Activated naive CD4-positive, alpha-beta T cell treated with anti-CD3 and anti-CD28 coated beads, Interleukin-2, amount 10 ng/mL, durations not matched to agents 7 days and 5 days (primary cell): ENCODE measurements at regions not wholly inside any gene's neighbourhood (a gene's known extent, or its start where the extent isn't known, plus 50 kb on each side); places are given as distances from the start of the nearest gene placed in this dataset.

ENCODE experiments used
- CTCF ChIA-PET: fragments of 350-600 bp; sonication (Branson Sonifier 250); formaldehyde crosslinking; loops from one replicate; lab custom pipeline; 2021; ENCODE audit warnings: antibody characterized with exemption; lab: Charles Lee
- DNase-seq: peaks from one replicate; pipeline ENCODE4 v3.0.0-alpha.2; 2020
- H3K27ac Mint-ChIP-seq: one replicate; pipeline ENCODE4 v1.8.0; 2021; ENCODE audit warnings: mild to moderate bottlenecking, moderate library complexity, mixed read lengths
- H3K27me3 Mint-ChIP-seq: one replicate; pipeline ENCODE4 v1.8.0; 2021; ENCODE audit warnings: mild to moderate bottlenecking, mixed read lengths
- H3K36me3 Mint-ChIP-seq: one replicate; pipeline ENCODE4 v1.8.0; 2021; ENCODE audit warnings: mixed read lengths
- H3K4me1 Mint-ChIP-seq: one replicate; pipeline ENCODE4 v1.8.0; 2021; ENCODE audit warnings: mixed read lengths
- H3K4me3 Mint-ChIP-seq: one replicate; pipeline ENCODE4 v1.8.0; 2021; ENCODE audit warnings: mild to moderate bottlenecking, moderate library complexity, mixed read lengths
- H3K9me3 Mint-ChIP-seq: one replicate; pipeline ENCODE4 v1.8.0; 2021; ENCODE audit warnings: mixed read lengths

DNA sequence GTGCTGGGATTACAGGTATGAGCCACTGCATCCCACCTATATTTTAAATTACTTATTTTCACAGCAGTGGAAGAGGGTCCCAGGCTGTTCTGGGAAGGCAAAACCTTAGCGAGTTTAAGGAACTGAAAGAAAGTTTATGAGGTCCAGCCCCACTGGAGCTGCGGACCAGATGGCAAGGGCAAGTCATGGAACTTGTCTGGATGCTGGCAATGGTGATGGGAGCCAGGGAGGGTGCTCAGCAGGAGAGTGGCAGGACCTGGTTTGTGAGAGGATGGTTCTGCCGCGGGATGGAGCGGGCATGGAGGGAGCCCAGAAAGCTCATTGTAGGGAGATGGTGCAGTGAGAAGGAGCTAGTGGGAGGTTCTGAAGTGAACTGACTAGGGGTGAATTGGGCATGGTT is 50.6 kb upstream of the SLC45A1 start:
- H3K27me3 Mint-ChIP-seq, result peaks cover 45% of the 10 kb centered on the region
- CTCF ChIA-PET, result no interaction called here

DNA sequence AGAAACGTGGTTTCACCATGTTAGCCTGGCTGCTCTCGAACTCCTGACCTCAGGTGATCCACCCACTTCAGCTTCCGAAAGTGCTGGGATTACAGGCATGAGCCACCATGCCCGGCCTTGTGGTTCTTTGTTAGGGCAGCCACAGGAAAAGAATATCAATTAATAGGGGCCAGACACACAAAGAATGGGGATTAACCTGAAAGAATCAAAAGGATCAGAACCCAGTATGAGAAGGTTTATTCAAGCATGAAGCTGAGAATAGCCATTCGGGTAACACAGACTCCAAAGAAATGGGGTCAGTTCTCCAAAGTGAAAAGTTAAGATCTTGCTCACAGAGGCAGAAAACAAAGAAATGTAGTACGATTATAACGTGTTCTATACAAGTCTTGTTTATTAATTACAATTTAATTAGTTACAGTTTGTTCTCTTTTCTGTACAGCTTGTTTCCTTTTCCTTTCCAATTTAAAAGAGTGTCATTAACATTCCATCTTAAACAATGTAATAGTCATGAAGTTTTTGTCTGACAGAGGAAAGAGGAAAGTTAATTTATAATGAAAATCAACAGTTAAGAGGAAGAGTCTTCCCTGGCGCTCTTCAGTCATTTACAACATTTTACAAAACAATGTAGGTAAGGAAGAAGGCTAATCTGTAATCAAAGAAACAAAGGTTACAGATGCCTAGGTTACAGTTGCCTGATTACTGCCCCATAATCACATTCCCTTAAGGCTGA is 51.3 kb upstream of the SLC45A1 start:
- Mint-ChIP-seq H3K27ac (no peak overlapping the region), H3K4me3 (no peak overlapping the region), H3K9me3 (no peaks in the 10 kb centered on the region), H3K36me3 (no peaks in the 10 kb centered on the region), H3K4me1 (no peaks in the 10 kb centered on the region), H3K27me3 (peaks cover 40% of the 10 kb centered on the region)
- no peak for DNase-seq
- CTCF ChIA-PET, result no interaction called here

More for the DNA sequence above, 50.6 kb upstream of the SLC45A1 start:
- Mint-ChIP-seq H3K9me3 (no peaks in the 10 kb centered on the region), H3K4me1 (no peaks in the 10 kb centered on the region), H3K4me3 (no peak overlapping the region), H3K27ac (no peak overlapping the region), H3K36me3 (no peaks in the 10 kb centered on the region)
- no peak for DNase-seq

DNA sequence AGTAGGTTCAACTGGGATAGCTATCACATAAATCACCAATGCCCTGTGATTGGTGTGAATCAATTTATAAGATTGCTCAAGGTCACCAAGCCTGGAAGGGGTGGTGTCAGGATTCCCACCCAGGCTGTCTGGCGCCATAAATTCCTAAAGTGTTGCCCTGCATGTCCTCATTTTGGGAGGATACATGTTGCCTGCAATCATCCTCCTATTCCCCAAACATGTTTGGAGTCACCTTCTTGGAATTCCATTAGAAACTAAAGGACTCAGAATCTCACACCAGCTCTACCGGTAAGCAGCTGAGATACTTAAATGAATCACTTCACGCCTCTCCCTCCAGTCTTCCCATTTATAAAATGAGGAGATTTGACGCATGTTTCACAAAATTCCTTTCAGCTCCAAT is 54.1 kb upstream of the SLC45A1 start:
- H3K27ac Mint-ChIP-seq, result no peak overlapping the region
- no peaks in the 10 kb centered on the region for H3K36me3 Mint-ChIP-seq
- no peak overlapping the region for H3K4me3 Mint-ChIP-seq
- no peaks in the 10 kb centered on the region for H3K4me1 Mint-ChIP-seq
- CTCF ChIA-PET, result interaction anchor here (1.2 kb wide), 1 partner anchor 50 kb away, joined by 5 read pairs; no protein-coding TSS in a partner anchor
- no peaks in the 10 kb centered on the region for H3K9me3 Mint-ChIP-seq
- DNase-seq, result no peak
- peaks cover 24% of the 10 kb centered on the region for H3K27me3 Mint-ChIP-seq

DNA sequence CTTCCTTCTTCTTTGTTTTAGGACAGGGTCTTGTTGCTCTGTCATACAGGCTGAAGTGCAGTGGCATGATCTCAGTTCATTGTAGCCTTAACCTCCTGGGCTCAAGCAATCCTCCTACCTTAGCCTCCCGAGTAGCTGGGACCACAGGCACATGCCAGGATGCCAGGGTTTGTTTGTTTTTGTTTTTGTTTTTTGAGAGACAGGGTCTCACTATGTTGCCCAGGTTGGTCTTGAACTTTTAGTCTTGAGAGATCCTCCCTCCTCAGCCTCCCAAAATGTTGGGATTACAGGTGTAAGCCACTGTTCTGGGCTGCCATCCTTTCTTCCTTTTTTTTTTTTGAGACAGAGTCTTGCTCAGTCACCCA is 56.5 kb upstream of the SLC45A1 start:
- no peaks in the 10 kb centered on the region for H3K4me1 Mint-ChIP-seq
- H3K27me3 Mint-ChIP-seq, result peaks cover 28% of the 10 kb centered on the region
- H3K4me3 Mint-ChIP-seq, result no peak overlapping the region
- no peaks in the 10 kb centered on the region for H3K36me3 Mint-ChIP-seq
- no peak for DNase-seq
- CTCF ChIA-PET, result no interaction called here
- no peak overlapping the region for H3K27ac Mint-ChIP-seq
- H3K9me3 Mint-ChIP-seq, result no peaks in the 10 kb centered on the region

DNA sequence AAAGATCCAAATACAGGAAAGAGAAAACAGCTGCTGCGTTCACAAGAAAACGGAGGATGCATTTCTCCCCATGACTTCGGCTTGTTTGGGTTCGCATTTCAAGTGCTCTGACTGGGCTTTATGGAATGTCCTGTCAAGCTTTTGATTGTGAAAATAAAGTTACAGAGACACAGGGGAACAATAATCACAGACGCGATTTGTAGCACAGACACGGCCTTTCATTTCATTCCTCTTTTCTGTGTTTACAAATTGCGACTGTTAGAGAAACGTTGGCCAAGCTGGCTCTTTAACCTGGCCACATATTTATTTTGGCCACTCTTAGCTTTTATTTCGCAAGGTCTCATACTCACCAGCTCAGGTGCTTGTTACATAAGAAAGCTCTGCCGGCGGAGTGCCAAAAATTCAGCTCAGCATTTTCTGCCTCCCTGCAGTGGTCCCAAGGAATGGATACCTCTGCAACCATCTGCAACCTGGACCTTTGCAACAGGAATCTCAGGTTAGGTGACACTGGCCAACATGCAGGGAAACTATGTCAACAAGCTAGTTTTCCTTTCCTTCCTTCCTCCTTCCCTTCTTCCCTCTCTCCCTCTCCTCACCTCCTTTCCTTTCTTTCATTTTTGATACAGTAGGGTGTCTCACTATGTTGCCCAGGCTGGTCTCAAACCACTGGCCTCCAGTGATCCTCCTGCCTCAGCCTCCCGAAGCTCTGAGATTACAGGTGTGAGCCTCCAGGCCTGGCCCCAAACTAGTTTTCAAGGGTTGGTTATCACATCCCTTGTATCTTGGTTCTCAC is 58.2 kb upstream of the SLC45A1 start:
- H3K4me1 Mint-ChIP-seq, result no peaks in the 10 kb centered on the region
- no peak for DNase-seq
- H3K27me3 Mint-ChIP-seq, result peaks cover 22% of the 10 kb centered on the region
- no peaks in the 10 kb centered on the region for H3K36me3 Mint-ChIP-seq
- CTCF ChIA-PET, result interaction anchor here (0.8 kb wide), 1 partner anchor 89 kb away, joined by 3 read pairs; no protein-coding TSS in a partner anchor
- H3K9me3 Mint-ChIP-seq, result no peaks in the 10 kb centered on the region
- H3K27ac Mint-ChIP-seq, result peak overlapping the region; percentile 2
- no peak overlapping the region for H3K4me3 Mint-ChIP-seq

DNA sequence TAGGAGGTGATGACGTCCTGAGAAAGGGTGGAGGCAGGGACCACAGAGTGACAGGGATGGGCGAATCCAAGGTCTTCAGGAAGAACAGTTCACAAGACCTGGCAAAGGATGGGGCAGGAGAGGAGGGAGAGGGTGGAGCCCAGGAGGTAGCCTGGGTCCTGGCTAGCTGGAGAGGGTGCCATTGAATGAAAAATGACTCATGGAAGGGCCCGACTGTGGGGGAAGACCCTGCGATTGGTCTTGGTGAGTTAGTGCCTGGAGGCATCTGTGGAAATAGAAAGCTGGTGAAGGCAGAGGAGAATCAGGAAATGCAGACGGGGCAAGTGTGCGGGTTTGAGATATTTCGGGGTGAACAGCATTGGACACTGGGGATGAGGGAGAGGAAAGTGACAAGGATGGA is 60.3 kb upstream of the SLC45A1 start:
- Mint-ChIP-seq H3K4me3 (no peak overlapping the region), H3K36me3 (no peaks in the 10 kb centered on the region), H3K27ac (no peak overlapping the region), H3K9me3 (no peaks in the 10 kb centered on the region), H3K4me1 (peaks cover 3% of the 10 kb centered on the region), H3K27me3 (peaks cover 22% of the 10 kb centered on the region)
- CTCF ChIA-PET, result no interaction called here
- no peak for DNase-seq

DNA sequence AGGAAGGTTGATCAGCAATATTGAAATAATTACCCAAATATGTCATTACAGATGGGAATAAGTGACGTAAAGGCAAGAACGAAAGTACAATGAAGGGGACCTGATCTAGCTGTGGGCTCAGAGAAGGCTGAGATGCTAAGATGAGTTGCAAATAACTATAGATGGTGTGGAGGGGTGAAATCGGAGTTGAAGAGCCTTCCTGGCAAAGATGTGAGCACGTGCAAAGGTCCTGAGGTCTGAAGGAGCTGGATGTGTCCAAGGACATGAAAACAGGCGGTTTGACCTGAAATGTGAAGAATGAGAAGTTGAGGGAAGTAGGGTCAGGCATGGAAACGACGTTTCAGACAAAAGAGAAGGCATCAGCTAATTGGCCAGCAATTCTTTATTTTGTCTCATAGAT is 61.6 kb upstream of the SLC45A1 start:
- Mint-ChIP-seq H3K27me3 (peaks cover 23% of the 10 kb centered on the region), H3K9me3 (no peaks in the 10 kb centered on the region), H3K27ac (no peak overlapping the region), H3K36me3 (no peaks in the 10 kb centered on the region), H3K4me1 (peaks cover 4% of the 10 kb centered on the region), H3K4me3 (no peak overlapping the region)
- no peak for DNase-seq
- CTCF ChIA-PET, result no interaction called here

DNA sequence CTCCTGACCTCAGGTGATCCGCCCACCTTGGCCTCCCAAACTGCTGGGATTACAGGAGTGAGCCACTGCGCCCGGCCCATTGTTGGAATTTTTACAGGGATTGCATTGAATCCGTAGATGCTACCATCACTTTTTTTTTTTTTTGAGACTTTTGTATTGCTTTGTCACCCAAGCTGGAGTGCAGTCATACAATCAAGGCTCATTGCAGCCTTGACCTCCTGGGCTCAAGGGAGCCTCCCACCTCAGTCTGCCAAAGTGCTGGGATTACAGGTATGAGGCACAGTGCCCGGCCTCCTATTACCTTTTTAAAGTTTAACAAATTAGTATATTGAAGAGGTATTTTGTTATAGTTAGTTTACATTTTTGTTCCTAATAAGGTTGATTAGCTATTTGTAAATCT is 62.2 kb upstream of the SLC45A1 start:
- Mint-ChIP-seq H3K27ac (no peak overlapping the region), H3K27me3 (peaks cover 28% of the 10 kb centered on the region), H3K36me3 (no peaks in the 10 kb centered on the region), H3K4me3 (no peak overlapping the region), H3K9me3 (no peaks in the 10 kb centered on the region), H3K4me1 (peaks cover 4% of the 10 kb centered on the region)
- DNase-seq, result no peak
- CTCF ChIA-PET, result no interaction called here

DNA sequence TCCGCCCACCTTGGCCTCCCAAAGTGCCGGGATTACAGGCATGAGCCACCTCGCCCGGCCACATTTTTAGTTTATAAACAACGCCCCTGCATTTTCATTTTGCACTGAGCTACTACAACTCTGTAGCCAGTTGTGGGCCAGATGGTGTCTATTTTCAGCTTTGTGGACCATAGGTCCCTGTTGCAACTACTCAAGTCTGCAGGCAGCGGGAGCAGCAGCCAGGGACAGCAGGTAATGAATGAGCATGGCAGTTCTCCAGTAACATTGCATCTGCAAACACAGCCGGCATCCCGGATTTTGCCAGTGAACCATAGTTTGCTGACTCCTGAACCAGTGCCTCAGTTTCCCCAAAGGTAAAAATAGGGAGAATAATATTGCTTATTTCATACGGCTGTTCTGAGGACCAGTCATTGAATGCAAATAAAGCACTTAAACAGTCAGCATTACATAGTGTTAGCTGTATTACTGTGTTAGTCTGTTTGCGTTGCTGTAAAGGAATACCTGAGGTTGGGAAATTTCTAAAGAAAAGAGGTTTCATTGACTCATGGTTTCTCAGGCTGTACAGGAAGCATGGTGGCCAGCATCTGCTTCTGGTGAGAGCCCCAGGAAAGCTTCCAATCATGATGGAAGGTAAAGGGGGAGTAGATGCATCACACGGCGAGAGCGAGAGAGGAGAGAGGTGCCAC is 65.5 kb upstream of the SLC45A1 start:
- peaks cover 12% of the 10 kb centered on the region for H3K4me1 Mint-ChIP-seq
- no peak overlapping the region for H3K27ac Mint-ChIP-seq
- H3K36me3 Mint-ChIP-seq, result no peaks in the 10 kb centered on the region
- no peak overlapping the region for H3K4me3 Mint-ChIP-seq
- no peaks in the 10 kb centered on the region for H3K9me3 Mint-ChIP-seq
- peaks cover 23% of the 10 kb centered on the region for H3K27me3 Mint-ChIP-seq
- DNase-seq, result no peak
- CTCF ChIA-PET, result no interaction called here

DNA sequence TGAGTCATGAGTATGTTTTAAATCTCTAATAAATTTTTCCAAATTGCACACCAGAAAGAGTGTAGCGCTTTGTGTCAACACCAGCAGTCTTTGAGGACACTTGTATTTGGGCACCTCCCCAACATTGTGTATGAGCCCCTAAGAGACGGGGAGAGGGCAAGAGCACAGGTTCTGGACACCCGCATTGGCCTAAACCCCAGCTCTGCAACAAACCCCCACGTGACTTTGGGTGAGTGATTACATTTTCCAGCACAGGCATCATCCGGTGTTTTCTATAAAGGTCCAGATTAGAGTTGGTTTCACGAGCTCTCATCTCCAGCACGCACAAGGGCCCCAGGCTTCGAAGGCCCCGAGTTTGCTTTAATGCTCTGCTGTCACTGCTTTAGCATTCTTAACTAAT is 66.3 kb upstream of the SLC45A1 start:
- no peaks in the 10 kb centered on the region for H3K36me3 Mint-ChIP-seq
- CTCF ChIA-PET, result interaction anchor here (1.4 kb wide), 1 partner anchor 236 kb away, joined by 3 read pairs; no protein-coding TSS in a partner anchor
- no peaks in the 10 kb centered on the region for H3K9me3 Mint-ChIP-seq
- H3K27ac Mint-ChIP-seq, result no peak overlapping the region
- H3K27me3 Mint-ChIP-seq, result peaks cover 23% of the 10 kb centered on the region
- DNase-seq, result no peak
- H3K4me1 Mint-ChIP-seq, result peaks cover 12% of the 10 kb centered on the region
- no peak overlapping the region for H3K4me3 Mint-ChIP-seq

DNA sequence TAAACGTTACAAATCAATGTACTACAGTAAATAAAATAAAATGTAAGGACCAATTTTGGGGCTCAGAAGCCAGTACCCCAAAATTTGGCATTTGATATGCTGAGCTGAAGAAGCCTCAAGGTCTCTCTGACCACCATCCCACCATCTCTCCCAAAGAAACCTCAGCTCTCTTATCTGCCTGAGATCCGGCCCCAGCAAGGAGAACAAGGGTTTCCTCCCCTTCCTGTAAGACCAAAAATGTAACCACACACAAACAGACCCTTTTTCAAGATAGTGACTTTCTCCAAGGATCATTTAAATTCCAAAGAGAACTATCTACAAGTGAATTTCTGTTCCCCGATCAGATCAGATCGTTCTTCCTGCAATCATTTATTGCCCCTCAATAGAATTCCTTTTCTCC is 68.1 kb upstream of the SLC45A1 start:
- peaks cover 24% of the 10 kb centered on the region for H3K27me3 Mint-ChIP-seq
- H3K36me3 Mint-ChIP-seq, result no peaks in the 10 kb centered on the region
- no peak overlapping the region for H3K27ac Mint-ChIP-seq
- no peaks in the 10 kb centered on the region for H3K9me3 Mint-ChIP-seq
- H3K4me3 Mint-ChIP-seq, result no peak overlapping the region
- no peak for DNase-seq
- H3K4me1 Mint-ChIP-seq, result peaks cover 12% of the 10 kb centered on the region
- CTCF ChIA-PET, result no interaction called here

DNA sequence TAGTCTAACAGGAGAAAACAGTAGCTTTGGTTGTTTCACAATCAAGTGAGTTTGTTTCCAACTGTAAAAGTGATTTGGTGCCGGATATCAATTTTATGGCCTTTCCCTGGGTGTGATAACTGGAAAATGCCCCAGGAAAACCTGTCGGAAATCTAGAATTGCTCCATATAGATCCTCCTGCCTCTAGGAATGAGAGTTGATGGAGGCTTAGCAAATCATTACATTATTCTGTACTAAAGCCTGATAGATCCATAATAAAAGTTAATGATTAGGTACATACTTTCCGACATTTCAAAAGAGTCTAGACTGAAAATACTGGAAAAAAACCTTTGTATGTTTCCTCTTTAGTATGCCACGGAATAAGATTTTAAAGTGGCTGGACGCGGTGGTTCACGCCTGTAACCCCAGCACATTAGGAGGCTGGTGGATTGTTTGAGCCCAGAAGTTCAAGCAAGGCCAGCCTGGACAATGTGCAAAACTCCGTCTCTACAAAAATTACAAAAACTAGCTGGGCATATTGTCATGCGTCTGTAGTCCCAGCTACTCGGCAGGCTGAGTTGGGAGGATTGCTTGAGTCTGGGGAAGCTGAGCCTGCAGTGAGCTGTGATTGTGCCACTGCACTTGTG is 70.0 kb upstream of the SLC45A1 start:
- CTCF ChIA-PET, result no interaction called here
- Mint-ChIP-seq H3K9me3 (no peaks in the 10 kb centered on the region), H3K4me3 (no peak overlapping the region), H3K27me3 (peaks cover 23% of the 10 kb centered on the region), H3K36me3 (no peaks in the 10 kb centered on the region), H3K27ac (no peak overlapping the region), H3K4me1 (peaks cover 12% of the 10 kb centered on the region)
- no peak for DNase-seq

DNA sequence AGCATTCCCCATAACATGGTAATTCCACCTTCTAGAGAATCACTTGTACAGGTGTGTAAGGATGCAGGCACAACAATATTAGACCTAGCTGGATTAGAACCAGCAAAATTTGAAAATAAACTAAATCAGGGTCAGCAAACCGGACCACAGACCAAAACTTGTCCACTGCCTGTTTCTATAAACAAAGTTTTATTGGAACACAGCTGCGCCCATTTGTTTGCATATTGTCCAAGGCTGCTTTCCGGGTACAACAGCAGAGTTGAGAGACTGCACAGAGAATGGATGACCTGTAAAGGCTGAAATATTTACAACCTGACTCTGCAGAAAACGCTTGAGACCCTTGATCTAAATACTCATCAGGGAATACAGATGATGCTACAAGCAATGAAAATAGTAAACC is 73.6 kb upstream of the SLC45A1 start:
- no peak overlapping the region for H3K27ac Mint-ChIP-seq
- no peak overlapping the region for H3K4me3 Mint-ChIP-seq
- CTCF ChIA-PET, result no interaction called here
- no peaks in the 10 kb centered on the region for H3K9me3 Mint-ChIP-seq
- no peaks in the 10 kb centered on the region for H3K36me3 Mint-ChIP-seq
- peaks cover 4% of the 10 kb centered on the region for H3K4me1 Mint-ChIP-seq
- DNase-seq, result no peak
- H3K27me3 Mint-ChIP-seq, result peaks cover 13% of the 10 kb centered on the region

DNA sequence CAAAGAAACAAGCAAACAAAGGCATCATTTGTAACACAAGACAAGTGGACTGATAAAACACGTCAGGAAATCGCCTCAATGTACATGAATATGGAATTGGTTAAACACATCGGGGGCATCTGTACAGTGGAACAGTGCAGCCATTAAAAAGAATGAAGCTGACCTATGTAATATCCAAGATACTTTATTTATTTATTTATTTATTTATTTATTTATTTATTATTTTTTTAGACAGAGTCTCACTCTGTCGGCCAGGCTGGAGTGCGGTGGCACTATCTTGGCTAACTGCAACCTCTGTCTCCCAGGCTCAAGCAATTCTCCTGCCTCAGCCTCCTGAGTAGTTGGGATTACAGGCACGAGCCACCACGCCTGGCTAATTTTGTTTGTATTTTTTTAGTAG is 75.4 kb upstream of the SLC45A1 start:
- H3K36me3 Mint-ChIP-seq, result no peaks in the 10 kb centered on the region
- DNase-seq, result no peak
- peaks cover 4% of the 10 kb centered on the region for H3K4me1 Mint-ChIP-seq
- CTCF ChIA-PET, result no interaction called here
- H3K4me3 Mint-ChIP-seq, result no peak overlapping the region
- no peak overlapping the region for H3K27ac Mint-ChIP-seq
- H3K9me3 Mint-ChIP-seq, result no peaks in the 10 kb centered on the region
- H3K27me3 Mint-ChIP-seq, result peaks cover 17% of the 10 kb centered on the region
